Endodermal cell (in vitro differentiated cells): ENCODE measurements at regions not wholly inside any gene's neighbourhood (a gene's known extent, or its start where the extent isn't known, plus 50 kb on each side); places are given as distances from the start of the nearest gene placed in this dataset.

ENCODE experiments used
- DNase-seq: peaks from one replicate; pipeline ENCODE4 v3.0.0-alpha.2; 2017
- H3K27ac ChIP-seq: 2 replicates; pipeline ENCODE4 v1.5.1; 2013; ENCODE audit warnings: mild to moderate bottlenecking, low read depth, low read length, moderate library complexity
- H3K27me3 ChIP-seq: 2 replicates; pipeline ENCODE4 v1.6.1; 2013; ENCODE audit warnings: mild to moderate bottlenecking, low read length, moderate library complexity; ENCODE audit not compliant: insufficient read depth, control insufficient read depth, poor library complexity, severe bottlenecking
- H3K36me3 ChIP-seq: 2 replicates; pipeline ENCODE4 v1.7.0; 2013; ENCODE audit warnings: mild to moderate bottlenecking, low read length, moderate library complexity; ENCODE audit not compliant: control insufficient read depth, insufficient read depth
- H3K4me1 ChIP-seq: one replicate; pipeline ENCODE4 v1.7.0; 2013; ENCODE audit warnings: low read length; ENCODE audit not compliant: control insufficient read depth, insufficient read depth
- H3K4me3 ChIP-seq: 2 replicates; pipeline ENCODE4 v1.5.1; 2013; ENCODE audit warnings: mild to moderate bottlenecking, low read length, moderate library complexity
- H3K9ac ChIP-seq: 2 replicates; pipeline ENCODE4 v1.6.1; 2013; ENCODE audit warnings: mild to moderate bottlenecking, low read length, moderate library complexity; ENCODE audit not compliant: poor library complexity, severe bottlenecking; ENCODE audit errors: extremely low read depth
- H3K9me3 ChIP-seq: 2 replicates; pipeline ENCODE4 v1.6.1; 2013; ENCODE audit warnings: mild to moderate bottlenecking, low read length, moderate library complexity; ENCODE audit not compliant: control insufficient read depth
- H3K27ac Mint-ChIP-seq: 2 replicates; pipeline ENCODE4 v1.8.0; 2020; ENCODE audit warnings: mixed read lengths
- H3K27me3 Mint-ChIP-seq: 2 replicates; pipeline ENCODE4 v1.8.0; 2021; ENCODE audit warnings: mild to moderate bottlenecking, mixed read lengths; ENCODE audit not compliant: insufficient read depth
- H3K36me3 Mint-ChIP-seq: 2 replicates; pipeline ENCODE4 v1.8.0; 2020; ENCODE audit warnings: low read depth, mixed read lengths
- H3K4me1 Mint-ChIP-seq: 2 replicates; pipeline ENCODE4 v1.8.0; 2020; ENCODE audit warnings: mixed read lengths
- H3K4me3 Mint-ChIP-seq: 2 replicates; pipeline ENCODE4 v1.8.0; 2020; ENCODE audit warnings: mild to moderate bottlenecking, moderate library complexity, mixed read lengths
- H3K9me3 Mint-ChIP-seq: 2 replicates; pipeline ENCODE4 v1.8.0; 2020; ENCODE audit warnings: mild to moderate bottlenecking, mixed read lengths
- CTCF ChIP-seq: fragments of 200-600 bp; sonication (generic); conservative IDR thresholded peaks from 2 replicates; pipeline ENCODE4 v1.5.0; 2021; ENCODE audit warnings: antibody characterized with exemption, mild to moderate bottlenecking
- WGBS, 2 experiments: methylation state at CpG; one replicate each; pipeline versions ENCODE4 v1.1.5 to v1.1.7; 2013; ENCODE audit warnings: missing lambda C conversion rate in 2 of 2, mixed read lengths in 1 of 2; ENCODE audit not compliant: insufficient coverage in 1 of 2, insufficient read length in 1 of 2; 5-methylcytosine and 5-hydroxymethylcytosine counted together

- H3K36me3 ChIP-seq = no peaks in the 10 kb centered on the region
- TF ChIP-seq CTCF = no peak
Measured at GRCh38 chr10:131808370-131808930, 92.4 kb upstream of the PPP2R2D start.

GRCh38 chr10:131810036-131810804, 90.6 kb upstream of the PPP2R2D start:
- Mint-ChIP-seq H3K27me3 (peaks cover 8% of the 10 kb centered on the region), H3K36me3 (no peaks in the 10 kb centered on the region), H3K27ac (no peak overlapping the region), H3K4me3 (no peak overlapping the region), H3K4me1 (peaks cover 2% of the 10 kb centered on the region), H3K9me3 (no peaks in the 10 kb centered on the region)
- peak; percentile 51 for DNase-seq
- Histone ChIP-seq H3K36me3 (no peaks in the 10 kb centered on the region), H3K9ac (no peak overlapping the region), H3K27ac (no peak overlapping the region), H3K27me3 (no peaks in the 10 kb centered on the region), H3K9me3 (no peaks in the 10 kb centered on the region), H3K4me3 (no peak overlapping the region), H3K4me1 (no peaks in the 10 kb centered on the region)
- WGBS, 2 experiments = 81 to 87% methylated on average over 6 to 16 of the region's 16 CpGs
- no peak for TF ChIP-seq CTCF

More at GRCh38 chr10:131808370-131808930, 92.4 kb upstream of the PPP2R2D start:
- no peak overlapping the region for H3K9ac ChIP-seq
- Mint-ChIP-seq H3K9me3 (no peaks in the 10 kb centered on the region), H3K4me1 (peaks cover 2% of the 10 kb centered on the region), H3K36me3 (no peaks in the 10 kb centered on the region), H3K27me3 (peaks cover 8% of the 10 kb centered on the region), H3K4me3 (no peak overlapping the region), H3K27ac (no peak overlapping the region)
- H3K4me1 ChIP-seq = peaks cover 3% of the 10 kb centered on the region
- WGBS, 2 experiments = 92% methylated on average over 9 to 10 of the region's 10 CpGs
- DNase-seq = no peak
- H3K9me3 ChIP-seq = no peaks in the 10 kb centered on the region
- H3K27me3 ChIP-seq = no peaks in the 10 kb centered on the region
- H3K4me3 ChIP-seq = no peak overlapping the region
- no peak overlapping the region for H3K27ac ChIP-seq

GRCh38 chr10:131810805-131811629, 89.8 kb upstream of the PPP2R2D start:
- no peaks in the 10 kb centered on the region for H3K27me3 ChIP-seq
- H3K4me3 ChIP-seq = no peak overlapping the region
- H3K4me3 Mint-ChIP-seq = no peak overlapping the region
- no peak overlapping the region for H3K27ac Mint-ChIP-seq
- no peaks in the 10 kb centered on the region for H3K36me3 ChIP-seq
- WGBS, 2 experiments = 93 to 98% methylated on average over 19 to 25 of the region's 25 CpGs
- H3K27ac ChIP-seq = no peak overlapping the region
- H3K36me3 Mint-ChIP-seq = no peaks in the 10 kb centered on the region
- no peak for TF ChIP-seq CTCF
- H3K27me3 Mint-ChIP-seq = peaks cover 8% of the 10 kb centered on the region
- no peaks in the 10 kb centered on the region for H3K4me1 ChIP-seq
- H3K9me3 ChIP-seq = no peaks in the 10 kb centered on the region
- H3K9me3 Mint-ChIP-seq = no peaks in the 10 kb centered on the region
- no peaks in the 10 kb centered on the region for H3K4me1 Mint-ChIP-seq
- peak; percentile 26 for DNase-seq
- H3K9ac ChIP-seq = no peak overlapping the region
